Keratinocyte (primary cell): ENCODE measurements at regions not wholly inside any gene's neighbourhood (a gene's known extent, or its start where the extent isn't known, plus 50 kb on each side); places are given as distances from the start of the nearest gene placed in this dataset.
"Not testable (repeated sequence)": the region's sequence is repeated elsewhere in the genome, so short reads cannot be mapped to it uniquely, and the experiment has no call there.

Source experiments
- DNase-seq: peaks from one replicate; pipeline ENCODE4 v3.0.0-alpha.2; 2011; ENCODE audit warnings: low read depth, missing footprints, low spot score
- FAIRE-seq: peaks from 2 replicates; lab custom pipeline; 2011; peaks lifted over from hg19 to GRCh38; lab: Jason Lieb, UNC
- H2AFZ ChIP-seq: 2 replicates; pipeline ENCODE4 v1.6.0; 2012; ENCODE audit warnings: low read length, control low read depth, inconsistent platforms; ENCODE audit not compliant: control insufficient read depth
- H3K27ac ChIP-seq: 2 replicates; pipeline ENCODE4 v1.5.1; 2011; ENCODE audit warnings: low read length; ENCODE audit not compliant: control insufficient read depth, insufficient read depth
- H3K27me3 ChIP-seq: 3 replicates; pipeline ENCODE4 v1.6.0; 2011; ENCODE audit warnings: low read length; ENCODE audit not compliant: control insufficient read depth, insufficient read depth; ENCODE audit errors: extremely low read depth
- H3K36me3 ChIP-seq, 2 experiments: 2 replicates in 1 of 2; 3 replicates in 1 of 2; pipeline ENCODE4 v1.5.1; 2011; ENCODE audit warnings: low read length in 2 of 2, mild to moderate bottlenecking in 1 of 2; ENCODE audit not compliant: control insufficient read depth in 2 of 2, insufficient read depth in 2 of 2; ENCODE audit errors: extremely low read depth in 1 of 2
- H3K4me1 ChIP-seq: 3 replicates; pipeline ENCODE4 v1.5.1; 2011; ENCODE audit warnings: low read length; ENCODE audit not compliant: control insufficient read depth, insufficient read depth; ENCODE audit errors: extremely low read depth
- H3K4me2 ChIP-seq: 3 replicates; pipeline ENCODE4 v1.6.0; 2011; ENCODE audit warnings: low read depth, low read length; ENCODE audit not compliant: control insufficient read depth, insufficient read depth; ENCODE audit errors: extremely low read depth
- H3K4me3 ChIP-seq, 3 experiments: fragments of 200-600 bp in 1 of 3; sonication (generic) in 1 of 3; 2 replicates in 2 of 3; 3 replicates in 1 of 3; pipeline ENCODE4 v1.5.1; 2011 to 2016; ENCODE audit warnings: low read length in 3 of 3, mild to moderate bottlenecking in 3 of 3, control low read depth in 2 of 3, inconsistent platforms in 1 of 3, low read depth in 1 of 3, mixed read lengths in 1 of 3, mixed run types in 1 of 3, moderate library complexity in 1 of 3; ENCODE audit not compliant: control insufficient read depth in 2 of 3, insufficient read depth in 2 of 3; ENCODE audit errors: extremely low read depth in 1 of 3
- H3K79me2 ChIP-seq: 2 replicates; pipeline ENCODE4 v1.6.0; 2012; ENCODE audit warnings: low read length; ENCODE audit not compliant: control insufficient read depth, insufficient read depth
- H3K9ac ChIP-seq: 3 replicates; pipeline ENCODE4 v1.6.0; 2011; ENCODE audit warnings: low read length; ENCODE audit not compliant: control insufficient read depth, insufficient read depth; ENCODE audit errors: extremely low read depth
- H3K9me1 ChIP-seq: 3 replicates; pipeline ENCODE4 v1.6.0; 2011; ENCODE audit warnings: low read length; ENCODE audit not compliant: control insufficient read depth, insufficient read depth; ENCODE audit errors: extremely low read depth
- H3K9me3 ChIP-seq: 2 replicates; pipeline ENCODE4 v1.5.1; 2012; ENCODE audit warnings: low read depth, low read length; ENCODE audit not compliant: control insufficient read depth
- H4K20me1 ChIP-seq: 3 replicates; pipeline ENCODE4 v1.6.0; 2011; ENCODE audit warnings: low read length; ENCODE audit not compliant: control insufficient read depth, insufficient read depth; ENCODE audit errors: extremely low read depth
- dilution Hi-C: fragments of 300-500 bp; cut with MboI; formaldehyde crosslinking; loops from one replicate; pipeline ENCODE4 v1.7.0; 2020; ENCODE audit warnings: low sequenced_read_pairs; ENCODE audit not compliant: extremely low pct_ligation_motif_present

DNA sequence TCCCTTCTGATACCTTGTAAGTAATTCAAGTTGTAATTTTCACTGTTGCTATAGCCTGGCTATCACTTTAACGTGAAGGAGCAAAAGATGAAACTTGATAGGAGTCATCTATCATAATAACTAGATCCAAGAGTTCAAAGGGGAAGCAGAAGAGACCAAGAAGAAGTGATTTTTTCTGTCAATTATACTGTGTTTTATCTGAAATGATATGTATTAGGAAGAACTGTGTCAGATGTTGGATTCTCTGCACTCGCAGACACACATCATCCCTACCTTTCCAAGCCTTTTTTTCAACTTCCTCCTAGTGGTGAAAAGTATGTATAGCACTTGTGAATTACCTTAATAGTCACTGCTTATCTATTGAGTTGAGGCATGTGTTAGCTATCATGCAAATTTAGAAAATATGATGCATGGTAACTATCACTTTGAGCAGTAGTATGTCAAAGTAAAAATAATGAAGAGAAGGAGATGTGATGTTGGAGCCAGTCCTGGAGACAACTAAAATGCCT lies 864.2 kb downstream of the PRIM2 start:
- dilution Hi-C loops, H4K20me1 ChIP-seq: not testable (repeated sequence)
- peak; percentile 98 for FAIRE-seq

DNA sequence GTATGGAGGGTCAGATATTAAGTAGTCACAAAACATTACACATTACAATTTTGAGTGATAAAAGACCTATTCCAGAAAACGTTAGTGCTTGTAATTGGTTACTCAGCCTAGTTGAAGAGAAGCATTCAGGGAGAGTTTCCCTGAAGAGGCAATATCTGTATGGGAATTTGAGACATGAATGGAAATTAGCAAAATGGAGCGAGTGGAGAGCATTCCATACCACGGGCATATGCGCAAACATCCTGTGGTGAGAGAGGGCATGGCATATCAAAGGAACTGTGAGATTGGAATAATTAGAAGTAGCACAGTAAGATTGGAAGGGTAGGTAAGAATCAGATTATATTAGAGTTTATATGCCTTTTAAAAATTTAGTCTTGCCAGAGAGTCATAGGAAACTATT lies 867.9 kb downstream of the PRIM2 start:
- H3K36me3 ChIP-seq, H3K79me2 ChIP-seq, DNase-seq, H3K9me3 ChIP-seq, H3K4me2 ChIP-seq, H3K4me3 ChIP-seq, H2AFZ ChIP-seq, H3K27ac ChIP-seq, H4K20me1 ChIP-seq, H3K9me1 ChIP-seq, dilution Hi-C loops, H3K27me3 ChIP-seq, H3K9ac ChIP-seq, H3K4me1 ChIP-seq: not testable (repeated sequence)
- peak; percentile 67 for FAIRE-seq

More for the DNA sequence above, 864.2 kb downstream of the PRIM2 start:
- H3K4me1 ChIP-seq, H3K27me3 ChIP-seq, DNase-seq, H3K36me3 ChIP-seq, H3K79me2 ChIP-seq, H3K27ac ChIP-seq, H3K9me3 ChIP-seq, H3K4me2 ChIP-seq, H3K9me1 ChIP-seq, H3K9ac ChIP-seq, H3K4me3 ChIP-seq: not testable (repeated sequence)
- peak overlapping the region; percentile 26 for H2AFZ ChIP-seq

GRCh38 chr6:58193209-58193608 lies 875.8 kb downstream of the PRIM2 start:
- peak overlapping the region; percentile 80 for H3K27ac ChIP-seq

More at GRCh38 chr6:58193209-58193608, 875.8 kb downstream of the PRIM2 start:
- H2AFZ ChIP-seq, H3K27me3 ChIP-seq, H3K79me2 ChIP-seq, H3K9me3 ChIP-seq, dilution Hi-C loops, H4K20me1 ChIP-seq, H3K4me3 ChIP-seq, H3K9me1 ChIP-seq, H3K36me3 ChIP-seq: not testable (repeated sequence)
- DNase-seq, result peak; percentile 77
- FAIRE-seq, result peak; percentile 95
- Histone ChIP-seq H3K4me1 (peaks cover 13% of the 10 kb centered on the region), H3K4me2 (peak overlapping the region; percentile 29), H3K9ac (peak overlapping the region; percentile 36)
